ENCODE measurements at regions not wholly inside any gene's neighbourhood (a gene's known extent, or its start where the extent isn't known, plus 50 kb on each side); places are given as distances from the start of the nearest gene placed in this dataset.
A peak's percentile ranks its signal among the peaks of the same experiment; 100 is the strongest.
"Not testable (repeated sequence)": the region's sequence is repeated elsewhere in the genome, so short reads cannot be mapped to it uniquely, and the experiment has no call there.

- H3K9me3 ChIP-seq (replicated peaks; ENCODE audit: insufficient read depth, low read length) = no peaks in the 10 kb centered on the region
- DNase-seq = peak; percentile 56
- H3K9ac ChIP-seq (ENCODE audit: low read length) = no peak overlapping the region
- H3K27me3 ChIP-seq (replicated peaks; ENCODE audit: insufficient read depth, low read length) = no peaks in the 10 kb centered on the region
- TF ChIP-seq CTCF (IDR thresholded peaks at IDR 0.05; ENCODE audit: low read length) = peak; percentile 64
- TF ChIP-seq EZH2 (optimal IDR thresholded peaks at IDR 0.05; ENCODE audit: low read depth, low read length) = no peak
- H3K4me2 ChIP-seq (ENCODE audit: low read depth, low read length) = no peak overlapping the region
- H2AFZ ChIP-seq (ENCODE audit: low read length) = no peak overlapping the region
- no peaks in the 10 kb centered on the region for H3K79me2 ChIP-seq (ENCODE audit: low read length)
- no peaks in the 10 kb centered on the region for H4K20me1 ChIP-seq (ENCODE audit: insufficient read depth, low read length)
- no peaks in the 10 kb centered on the region for H3F3A ChIP-seq (ENCODE audit: insufficient read depth, low read length)
- H3K9me2 ChIP-seq (replicated peaks; ENCODE audit: insufficient read depth, low read length) = no peaks in the 10 kb centered on the region
- no peak overlapping the region for H3K4me3 ChIP-seq (ENCODE audit: low read length)
- H3K36me3 ChIP-seq (replicated peaks; ENCODE audit: insufficient read depth, low read length) = no peaks in the 10 kb centered on the region
- no peaks in the 10 kb centered on the region for H3K4me1 ChIP-seq (ENCODE audit: low read length)
- no peak overlapping the region for H3K27ac ChIP-seq (ENCODE audit: low read length)
Measured at GRCh38 chrX:145405012-145405411, 157.7 kb downstream of the SPANXN1 start.

DNA sequence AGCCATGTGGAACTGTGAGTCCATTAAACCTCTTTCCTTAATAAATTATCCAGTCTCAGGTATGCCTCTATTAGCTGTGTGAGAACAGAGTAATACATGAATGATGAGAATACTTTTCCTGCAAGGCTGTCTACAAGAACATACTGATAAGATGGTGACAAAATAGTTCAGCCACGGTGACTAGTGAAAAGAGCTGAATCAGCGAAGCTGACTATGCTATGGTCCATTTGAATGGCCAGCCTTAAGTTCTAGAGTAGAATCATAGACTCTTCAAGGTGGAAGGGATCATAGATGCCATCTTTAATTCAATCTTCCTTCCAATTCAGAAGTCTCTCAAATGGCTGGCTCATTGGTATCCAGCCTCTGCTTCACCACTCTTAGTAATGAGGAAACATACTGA lies 163.3 kb downstream of the SPANXN1 start:
- Histone ChIP-seq H3K36me3 (replicated peaks; ENCODE audit: insufficient read depth, low read length) (no peaks in the 10 kb centered on the region), H3K27ac (ENCODE audit: low read length) (no peak overlapping the region), H3K9ac (ENCODE audit: low read length) (no peak overlapping the region), H3K9me3 (replicated peaks; ENCODE audit: insufficient read depth, low read length) (no peaks in the 10 kb centered on the region), H3K79me2 (ENCODE audit: low read length) (no peaks in the 10 kb centered on the region), H3F3A (ENCODE audit: insufficient read depth, low read length) (no peaks in the 10 kb centered on the region), H3K4me3 (ENCODE audit: low read length) (no peak overlapping the region), H2AFZ (ENCODE audit: low read length) (no peak overlapping the region), H4K20me1 (ENCODE audit: insufficient read depth, low read length) (no peaks in the 10 kb centered on the region), H3K9me2 (replicated peaks; ENCODE audit: insufficient read depth, low read length) (no peaks in the 10 kb centered on the region), H3K27me3 (replicated peaks; ENCODE audit: insufficient read depth, low read length) (no peaks in the 10 kb centered on the region), H3K4me2 (ENCODE audit: low read depth, low read length) (no peak overlapping the region), H3K4me1 (ENCODE audit: low read length) (no peaks in the 10 kb centered on the region)
- TF ChIP-seq EZH2phosphoT487 (IDR thresholded peaks at IDR 0.05; ENCODE audit: low read length) = no peak
- TF ChIP-seq EZH2 (optimal IDR thresholded peaks at IDR 0.05; ENCODE audit: low read depth, low read length) = no peak
- TF ChIP-seq CTCF (IDR thresholded peaks at IDR 0.05; ENCODE audit: low read length) = no peak
- DNase-seq = no peak

- H3K27me3 ChIP-seq (replicated peaks; ENCODE audit: insufficient read depth, low read length); H3F3A ChIP-seq (ENCODE audit: insufficient read depth, low read length); H3K4me2 ChIP-seq (ENCODE audit: low read depth, low read length); H3K27ac ChIP-seq (ENCODE audit: low read length); H3K79me2 ChIP-seq (ENCODE audit: low read length); H2AFZ ChIP-seq (ENCODE audit: low read length); H3K9ac ChIP-seq (ENCODE audit: low read length); H3K36me3 ChIP-seq (replicated peaks; ENCODE audit: insufficient read depth, low read length); H3K4me1 ChIP-seq (ENCODE audit: low read length); H3K4me3 ChIP-seq (ENCODE audit: low read length); H3K9me3 ChIP-seq (replicated peaks; ENCODE audit: insufficient read depth, low read length); H3K9me2 ChIP-seq (replicated peaks; ENCODE audit: insufficient read depth, low read length); DNase-seq; H4K20me1 ChIP-seq (ENCODE audit: insufficient read depth, low read length): not testable (repeated sequence)
Measured at GRCh38 chrX:145436211-145436610, 188.9 kb downstream of the SPANXN1 start.

- Histone ChIP-seq H3K4me1 (ENCODE audit: low read length) (no peaks in the 10 kb centered on the region), H3K36me3 (replicated peaks; ENCODE audit: insufficient read depth, low read length) (no peaks in the 10 kb centered on the region), H3F3A (ENCODE audit: insufficient read depth, low read length) (no peaks in the 10 kb centered on the region), H3K9me2 (replicated peaks; ENCODE audit: insufficient read depth, low read length) (no peaks in the 10 kb centered on the region), H3K4me2 (ENCODE audit: low read depth, low read length) (no peak overlapping the region), H3K9me3 (replicated peaks; ENCODE audit: insufficient read depth, low read length) (no peaks in the 10 kb centered on the region), H4K20me1 (ENCODE audit: insufficient read depth, low read length) (no peaks in the 10 kb centered on the region), H3K27ac (ENCODE audit: low read length) (no peak overlapping the region), H3K79me2 (ENCODE audit: low read length) (no peaks in the 10 kb centered on the region), H2AFZ (ENCODE audit: low read length) (no peak overlapping the region), H3K27me3 (replicated peaks; ENCODE audit: insufficient read depth, low read length) (no peaks in the 10 kb centered on the region), H3K4me3 (ENCODE audit: low read length) (no peak overlapping the region), H3K9ac (ENCODE audit: low read length) (no peak overlapping the region)
- peak; percentile 19 for DNase-seq
- no peak for TF ChIP-seq CTCF (IDR thresholded peaks at IDR 0.05; ENCODE audit: low read length)
- no peak for TF ChIP-seq EZH2phosphoT487 (IDR thresholded peaks at IDR 0.05; ENCODE audit: low read length)
- no peak for TF ChIP-seq EZH2 (optimal IDR thresholded peaks at IDR 0.05; ENCODE audit: low read depth, low read length)
Measured at GRCh38 chrX:145464650-145465049, 217.3 kb downstream of the SPANXN1 start.
